Inflammatory macrophage treated with lipopolysaccharide for 1 hour (primary cell): ENCODE measurements at regions not wholly inside any gene's neighbourhood (a gene's known extent, or its start where the extent isn't known, plus 50 kb on each side); places are given as distances from the start of the nearest gene placed in this dataset.
"Not testable (repeated sequence)": the region's sequence is repeated elsewhere in the genome, so short reads cannot be mapped to it uniquely, and the experiment has no call there.

Experiments
- DNase-seq, 2 donors: peaks; one replicate each; pipeline ENCODE4 v3.0.0-alpha.2; 2020 to 2022

- no peak for DNase-seq
Measured at GRCh38 chr10:81130014-81130413, 592.3 kb downstream of the SH2D4B start.

GRCh38 chr10:81135851-81136250 lies 598.1 kb downstream of the SH2D4B start:
- DNase-seq = no peak

GRCh38 chr10:81136261-81136660 lies 598.6 kb downstream of the SH2D4B start:
- DNase-seq = no peak

- DNase-seq = no peak
Measured at GRCh38 chr10:81145975-81146374, 608.3 kb downstream of the SH2D4B start.

- DNase-seq = no peak
Measured at GRCh38 chr10:81146436-81146835, 608.7 kb downstream of the SH2D4B start.

- no peak for DNase-seq
Measured at GRCh38 chr10:81152656-81153055, 615.0 kb downstream of the SH2D4B start.

- DNase-seq = no peak
Measured at GRCh38 chr10:81157681-81158080, 620.0 kb downstream of the SH2D4B start.

- DNase-seq = no peak
Measured at GRCh38 chr10:81177651-81178244, 640.0 kb downstream of the SH2D4B start.

- no peak for DNase-seq
Measured at GRCh38 chr10:81179324-81179723, 641.6 kb downstream of the SH2D4B start.

GRCh38 chr10:81179805-81180452 lies 642.2 kb downstream of the SH2D4B start:
- DNase-seq = peak; percentile 2 to 4

GRCh38 chr10:81182296-81182695 lies 644.6 kb downstream of the SH2D4B start:
- DNase-seq = no peak

GRCh38 chr10:81192221-81192788 lies 654.6 kb downstream of the SH2D4B start:
- no peak for DNase-seq

GRCh38 chr10:81200801-81201200 lies 663.1 kb downstream of the SH2D4B start:
- DNase-seq = no peak

- DNase-seq = not testable (repeated sequence)
Measured at GRCh38 chr10:81207359-81207758, 667.6 kb upstream of the NRG3 start.

GRCh38 chr10:81213370-81213769 lies 661.6 kb upstream of the NRG3 start:
- DNase-seq = no peak

- no peak for DNase-seq
Measured at GRCh38 chr10:81215498-81215897, 659.5 kb upstream of the NRG3 start.

- no peak for DNase-seq
Measured at GRCh38 chr10:81216949-81217348, 658.0 kb upstream of the NRG3 start.

- no peak for DNase-seq
Measured at GRCh38 chr10:81218307-81218706, 656.7 kb upstream of the NRG3 start.

GRCh38 chr10:81219758-81220157 lies 655.2 kb upstream of the NRG3 start:
- DNase-seq = no peak

GRCh38 chr10:81248886-81249285 lies 626.1 kb upstream of the NRG3 start:
- no peak for DNase-seq

GRCh38 chr10:81251457-81252115 lies 623.4 kb upstream of the NRG3 start:
- DNase-seq = no peak

GRCh38 chr10:81264991-81265390 lies 610.0 kb upstream of the NRG3 start:
- DNase-seq = not testable (repeated sequence)

- no peak for DNase-seq
Measured at GRCh38 chr10:81270051-81270450, 604.9 kb upstream of the NRG3 start.
